ENCODE measurements at regions not wholly inside any gene's neighbourhood (a gene's known extent, or its start where the extent isn't known, plus 50 kb on each side); places are given as distances from the start of the nearest gene placed in this dataset.

DNA sequence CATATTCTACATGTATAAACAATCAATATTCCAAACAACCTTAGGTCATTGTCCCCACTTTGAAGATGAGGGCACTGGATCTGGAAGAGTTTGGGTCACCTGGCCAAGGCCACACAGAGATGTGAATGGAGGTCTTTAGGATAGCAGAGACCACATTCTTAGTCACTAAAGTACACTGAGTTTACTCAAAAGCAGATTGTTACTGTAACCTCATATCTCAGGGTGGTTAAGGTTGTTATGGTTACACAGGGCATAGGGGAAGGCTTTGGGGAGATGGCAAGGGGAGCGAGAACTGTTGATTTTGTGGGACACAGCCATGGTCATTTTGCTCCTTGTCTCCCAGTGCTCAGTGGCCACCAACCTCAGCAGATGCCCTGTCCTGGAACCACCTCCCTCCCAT lies 109.4 kb downstream of the GATA6 start:
- Histone ChIP-seq H3K27me3 (ENCODE audit: control insufficient read depth, insufficient read depth, low read length) (peaks cover 6% of the 10 kb centered on the region), H2BK20ac (ENCODE audit: low read depth, low read length) (peak overlapping the region; percentile 52; the same call in 1 of the 2 replicates), H2BK15ac (ENCODE audit: low read depth, low read length) (no peak overlapping the region), H3K4me1 (ENCODE audit: control insufficient read depth, insufficient read depth, low read length) (peaks cover 8% of the 10 kb centered on the region), H4K91ac (ENCODE audit: insufficient read depth, low read depth, low read length) (peak overlapping the region; percentile 8; the same call in 1 of the 2 replicates), H3K27ac (ENCODE audit: insufficient read depth, low read length) (no peak overlapping the region), H3K36me3 (ENCODE audit: control insufficient read depth, insufficient read depth, low read length) (no peaks in the 10 kb centered on the region), H3K23ac (ENCODE audit: low read depth, low read length) (no peak overlapping the region), H2AFZ (replicated peaks; ENCODE audit: low read length, poor library complexity) (no peak overlapping the region), H3K9ac (ENCODE audit: low read depth, low read length) (no peak overlapping the region), H4K8ac (ENCODE audit: low read depth in 2 of 2, low read length in 2 of 2) (peak overlapping the region in 1 of 2 experiments; percentile 31; a peak in 1 of 4 replicates), H3K18ac (ENCODE audit: low read depth, low read length) (no peak overlapping the region), H3K4me2 (ENCODE audit: low read depth, low read length) (no peak overlapping the region), H3K14ac (replicated peaks; ENCODE audit: low read depth, low read length) (peak overlapping the region; percentile 50; the same call in 1 of the 2 replicates), H3K9me1 (ENCODE audit: insufficient read depth, low read length) (peaks cover 15% of the 10 kb centered on the region), H4K5ac (ENCODE audit: low read depth, low read length) (no peak overlapping the region), H3K79me1 (ENCODE audit: low read depth in 1 of 2, low read length in 2 of 2) (no peaks in the 10 kb centered on the region), H4K20me1 (ENCODE audit: insufficient read depth, low read length) (no peaks in the 10 kb centered on the region), H2BK5ac (ENCODE audit: low read depth, low read length, poor library complexity, severe bottlenecking) (no peak overlapping the region), H2AK9ac (replicated peaks; ENCODE audit: low read depth, low read length, poor library complexity) (no peak overlapping the region), H3K56ac (ENCODE audit: extremely low read depth, insufficient read depth, low read length) (no peak overlapping the region), H2BK120ac (ENCODE audit: low read depth, low read length) (peak overlapping the region; percentile 47; the same call in 1 of the 2 replicates), H3K4me3 (ENCODE audit: insufficient read depth, low read depth, low read length) (no peak overlapping the region), H3K9me3 (ENCODE audit: control insufficient read depth, insufficient read depth, low read length) (peaks cover 7% of the 10 kb centered on the region), H3K4ac (ENCODE audit: low read depth, low read length) (peak overlapping the region; percentile 38; the same call in 1 of the 2 replicates), H2AK5ac (ENCODE audit: low read depth, low read length) (peak overlapping the region; percentile 33; the same call in 1 of the 2 replicates)
- dilution Hi-C loops (cut with HindIII; ENCODE audit: low sequenced_read_pairs, unreplicated experiment) (no loop called here), in situ Hi-C loops (cut with MboI; ENCODE audit: low sequenced_read_pairs) (no loop called here), intact Hi-C loops (cut with micrococcal nuclease) (no loop called here)
- no peak for DNase-seq
- POLR2A ChIA-PET (ENCODE audit: unreplicated experiment): no interaction called here
- BruUV-seq (replicated peaks): no TSS peak
- ATAC-seq (ENCODE audit: low read depth): no peak
- WGBS, 2 experiments (ENCODE audit: extremely low coverage in 2 of 2, insufficient read length in 1 of 2): no CpG with 5 or more reads among the region's 1 CpG
- TF ChIP-seq MAFK (IDR thresholded peaks at IDR 0.05; ENCODE audit: low read depth, low read length): no peak
- no peak for TF ChIP-seq CHD1 (IDR thresholded peaks at IDR 0.05; ENCODE audit: low read depth, low read length)
- TF ChIP-seq POLR2A (IDR thresholded peaks at IDR 0.05; ENCODE audit: low read depth, low read length): no peak
- no peak for TF ChIP-seq BHLHE40 (IDR thresholded peaks at IDR 0.05; ENCODE audit: low read depth, low read length)
- no peak for TF ChIP-seq MAZ (IDR thresholded peaks at IDR 0.05; ENCODE audit: borderline replicate concordance, low read depth, low read length)
- TF ChIP-seq RFX5 (IDR thresholded peaks at IDR 0.05; ENCODE audit: low read depth, low read length): no peak
- no peak for TF ChIP-seq RCOR1 (IDR thresholded peaks at IDR 0.05; ENCODE audit: insufficient replicate concordance, low read length)
- TF ChIP-seq NFE2L2 (IDR thresholded peaks at IDR 0.05; ENCODE audit: low read depth, low read length): no peak
- TF ChIP-seq, protein P1, sequence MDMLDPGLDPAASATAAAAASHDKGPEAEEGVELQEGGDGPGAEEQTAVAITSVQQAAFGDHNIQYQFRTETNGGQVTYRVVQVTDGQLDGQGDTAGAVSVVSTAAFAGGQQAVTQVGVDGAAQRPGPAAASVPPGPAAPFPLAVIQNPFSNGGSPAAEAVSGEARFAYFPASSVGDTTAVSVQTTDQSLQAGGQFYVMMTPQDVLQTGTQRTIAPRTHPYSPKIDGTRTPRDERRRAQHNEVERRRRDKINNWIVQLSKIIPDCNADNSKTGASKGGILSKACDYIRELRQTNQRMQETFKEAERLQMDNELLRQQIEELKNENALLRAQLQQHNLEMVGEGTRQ (IDR thresholded peaks at IDR 0.05; ENCODE audit: low read depth, low read length): no peak
- no peak for TF ChIP-seq CEBPB (IDR thresholded peaks at IDR 0.05; ENCODE audit: low read depth, low read length)
- TF ChIP-seq, protein P2, sequence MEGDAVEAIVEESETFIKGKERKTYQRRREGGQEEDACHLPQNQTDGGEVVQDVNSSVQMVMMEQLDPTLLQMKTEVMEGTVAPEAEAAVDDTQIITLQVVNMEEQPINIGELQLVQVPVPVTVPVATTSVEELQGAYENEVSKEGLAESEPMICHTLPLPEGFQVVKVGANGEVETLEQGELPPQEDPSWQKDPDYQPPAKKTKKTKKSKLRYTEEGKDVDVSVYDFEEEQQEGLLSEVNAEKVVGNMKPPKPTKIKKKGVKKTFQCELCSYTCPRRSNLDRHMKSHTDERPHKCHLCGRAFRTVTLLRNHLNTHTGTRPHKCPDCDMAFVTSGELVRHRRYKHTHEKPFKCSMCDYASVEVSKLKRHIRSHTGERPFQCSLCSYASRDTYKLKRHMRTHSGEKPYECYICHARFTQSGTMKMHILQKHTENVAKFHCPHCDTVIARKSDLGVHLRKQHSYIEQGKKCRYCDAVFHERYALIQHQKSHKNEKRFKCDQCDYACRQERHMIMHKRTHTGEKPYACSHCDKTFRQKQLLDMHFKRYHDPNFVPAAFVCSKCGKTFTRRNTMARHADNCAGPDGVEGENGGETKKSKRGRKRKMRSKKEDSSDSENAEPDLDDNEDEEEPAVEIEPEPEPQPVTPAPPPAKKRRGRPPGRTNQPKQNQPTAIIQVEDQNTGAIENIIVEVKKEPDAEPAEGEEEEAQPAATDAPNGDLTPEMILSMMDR (conservative IDR thresholded peaks at IDR 0.05; ENCODE audit: low read depth, low read length): no peak
- no peak for TF ChIP-seq SMC3 (IDR thresholded peaks at IDR 0.05; ENCODE audit: low read depth, low read length)
- no peak for TF ChIP-seq MXI1 (IDR thresholded peaks at IDR 0.05; ENCODE audit: borderline replicate concordance, low read depth, low read length)
- TF ChIP-seq RAD21 (IDR thresholded peaks at IDR 0.05; ENCODE audit: low read length): no peak
- TF ChIP-seq, protein P3, sequence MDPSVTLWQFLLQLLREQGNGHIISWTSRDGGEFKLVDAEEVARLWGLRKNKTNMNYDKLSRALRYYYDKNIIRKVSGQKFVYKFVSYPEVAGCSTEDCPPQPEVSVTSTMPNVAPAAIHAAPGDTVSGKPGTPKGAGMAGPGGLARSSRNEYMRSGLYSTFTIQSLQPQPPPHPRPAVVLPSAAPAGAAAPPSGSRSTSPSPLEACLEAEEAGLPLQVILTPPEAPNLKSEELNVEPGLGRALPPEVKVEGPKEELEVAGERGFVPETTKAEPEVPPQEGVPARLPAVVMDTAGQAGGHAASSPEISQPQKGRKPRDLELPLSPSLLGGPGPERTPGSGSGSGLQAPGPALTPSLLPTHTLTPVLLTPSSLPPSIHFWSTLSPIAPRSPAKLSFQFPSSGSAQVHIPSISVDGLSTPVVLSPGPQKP (IDR thresholded peaks at IDR 0.05; ENCODE audit: borderline replicate concordance, low read depth, low read length): no peak
- no peak for TF ChIP-seq FOS (IDR thresholded peaks at IDR 0.05; ENCODE audit: low read depth, low read length)
- CTCF ChIA-PET: no interaction called here

Data from IMR-90 (cell line).